Ovary (tissue), 3 donors: ENCODE measurements at regions not wholly inside any gene's neighbourhood (a gene's known extent, or its start where the extent isn't known, plus 50 kb on each side); places are given as distances from the start of the nearest gene placed in this dataset.

ENCODE experiments used
- CTCF ChIP-seq, 3 donors: fragments of 450-650 bp in 2 of 3; fragments of 200-600 bp in 1 of 3; IDR thresholded peaks; one replicate each; pipeline versions ENCODE4 v1.5.1 to v1.8.0; 2016 to 2022; ENCODE audit warnings: antibody characterized with exemption in 3 of 3, mild to moderate bottlenecking in 1 of 3
- POLR2A ChIP-seq: fragments of 450-650 bp; IDR thresholded peaks from one replicate; pipeline ENCODE4 v1.6.1; 2017; ENCODE audit warnings: antibody characterized with exemption, mild to moderate bottlenecking, moderate library complexity
- donor health status: DM: no; HTN: no; CAD: no.

GRCh38 chr13:52961987-52962386 is 66.6 kb upstream of the OLFM4 start:
- TF ChIP-seq CTCF (IDR thresholded peaks at IDR 0.05) = no peak
- no peak for TF ChIP-seq POLR2A
